Hepatocyte (in vitro differentiated cells): ENCODE measurements at regions not wholly inside any gene's neighbourhood (a gene's known extent, or its start where the extent isn't known, plus 50 kb on each side); places are given as distances from the start of the nearest gene placed in this dataset.
A peak's percentile ranks its signal among the peaks of the same experiment; 100 is the strongest.

ENCODE experiments used
- DNase-seq: peaks from one replicate; pipeline ENCODE4 v3.0.0-alpha.2; 2016; ENCODE audit warnings: low spot score
- H2AFZ ChIP-seq: fragments of 200-600 bp; sonication (generic); 2 replicates; pipeline ENCODE4 v1.6.0; 2016; ENCODE audit warnings: antibody characterized with exemption, mild to moderate bottlenecking
- H3K27ac ChIP-seq: fragments of 200-600 bp; sonication (generic); 2 replicates; pipeline ENCODE4 v1.5.1; 2016; ENCODE audit warnings: mild to moderate bottlenecking
- H3K27me3 ChIP-seq: fragments of 200-600 bp; sonication (generic); 2 replicates; pipeline ENCODE4 v1.6.1; 2016
- H3K36me3 ChIP-seq: fragments of 200-600 bp; sonication (generic); replicated peaks from 2 replicates; pipeline ENCODE4 v1.5.1; 2016; ENCODE audit warnings: low read depth; ENCODE audit not compliant: insufficient read depth
- H3K4me1 ChIP-seq: fragments of 200-600 bp; sonication (generic); 2 replicates; pipeline ENCODE4 v1.5.1; 2016; ENCODE audit warnings: mild to moderate bottlenecking, moderate library complexity; ENCODE audit not compliant: insufficient read depth
- H3K4me2 ChIP-seq: fragments of 200-600 bp; sonication (generic); 2 replicates; pipeline ENCODE4 v1.6.0; 2016
- H3K4me3 ChIP-seq: fragments of 200-600 bp; sonication (generic); 2 replicates; pipeline ENCODE4 v1.5.1; 2016; ENCODE audit warnings: mild to moderate bottlenecking
- H3K79me2 ChIP-seq: fragments of 200-600 bp; sonication (generic); 2 replicates; pipeline ENCODE4 v1.6.0; 2017; ENCODE audit warnings: mild to moderate bottlenecking
- H3K9me2 ChIP-seq: fragments of 200-600 bp; sonication (generic); replicated peaks from 2 replicates; pipeline ENCODE4 v1.6.0; 2017; ENCODE audit warnings: mild to moderate bottlenecking; ENCODE audit not compliant: insufficient read depth
- H3K9me3 ChIP-seq: fragments of 200-600 bp; sonication (generic); 2 replicates; pipeline ENCODE4 v1.5.1; 2016; ENCODE audit warnings: low read depth, mild to moderate bottlenecking
- H4K20me1 ChIP-seq: fragments of 200-600 bp; sonication (generic); 2 replicates; pipeline ENCODE4 v1.6.0; 2016; ENCODE audit warnings: mild to moderate bottlenecking; ENCODE audit not compliant: insufficient read depth, poor library complexity, severe bottlenecking
- EZH2 ChIP-seq: fragments of 200-600 bp; sonication (generic); IDR thresholded peaks from 2 replicates; pipeline ENCODE4 v1.6.1; 2016; ENCODE audit warnings: antibody characterized with exemption, mild to moderate bottlenecking, borderline replicate concordance
- EZH2phosphoT487 ChIP-seq: fragments of 200-600 bp; sonication (generic); IDR thresholded peaks from one replicate; pipeline ENCODE4 v1.6.1; 2018; ENCODE audit warnings: antibody characterized with exemption, mild to moderate bottlenecking, low read depth, moderate library complexity; ENCODE audit not compliant: unreplicated experiment, severe bottlenecking
- WGBS: methylation state at CpG from one replicate; pipeline ENCODE4 v1.1.6; 2016; ENCODE audit warnings: low lambda C conversion rate; ENCODE audit errors: missing lambda C conversion rate; 5-methylcytosine and 5-hydroxymethylcytosine counted together
- TF ChIP-seq, protein P1 (sequence below): fragments of 200-600 bp; sonication (generic); IDR thresholded peaks from 2 replicates; pipeline ENCODE4 v1.5.1; 2016; ENCODE audit warnings: antibody characterized with exemption, mild to moderate bottlenecking; ENCODE audit not compliant: poor library complexity

DNA sequence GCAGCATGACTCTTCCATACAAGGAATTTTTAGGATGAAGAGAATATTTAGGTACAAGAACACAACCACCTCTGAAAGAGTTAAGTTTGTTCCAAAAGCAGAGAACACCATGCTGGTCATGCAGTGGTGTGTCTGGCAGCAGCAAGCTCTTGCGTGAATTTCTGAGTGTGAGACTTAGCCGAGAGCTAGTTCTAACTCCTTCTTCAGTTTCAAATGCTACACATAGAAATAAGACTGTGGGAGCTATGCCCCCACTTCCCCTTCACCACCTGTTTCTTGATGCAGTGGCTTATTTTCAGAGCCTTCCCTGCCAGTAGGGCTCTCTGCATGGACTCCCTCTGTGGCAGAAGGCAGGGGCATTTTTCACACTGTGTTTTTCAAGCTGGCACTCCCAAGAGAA lies 122.9 kb upstream of the ZNF366 start:
- no peaks in the 10 kb centered on the region for H3K79me2 ChIP-seq
- H3K27me3 ChIP-seq = no peaks in the 10 kb centered on the region
- no peak overlapping the region for H3K4me2 ChIP-seq
- H3K4me3 ChIP-seq = no peak overlapping the region
- H3K9me2 ChIP-seq = no peaks in the 10 kb centered on the region
- H2AFZ ChIP-seq = no peak overlapping the region
- no peak overlapping the region for H3K27ac ChIP-seq
- H3K4me1 ChIP-seq = peaks cover 13% of the 10 kb centered on the region
- TF ChIP-seq, protein P1, sequence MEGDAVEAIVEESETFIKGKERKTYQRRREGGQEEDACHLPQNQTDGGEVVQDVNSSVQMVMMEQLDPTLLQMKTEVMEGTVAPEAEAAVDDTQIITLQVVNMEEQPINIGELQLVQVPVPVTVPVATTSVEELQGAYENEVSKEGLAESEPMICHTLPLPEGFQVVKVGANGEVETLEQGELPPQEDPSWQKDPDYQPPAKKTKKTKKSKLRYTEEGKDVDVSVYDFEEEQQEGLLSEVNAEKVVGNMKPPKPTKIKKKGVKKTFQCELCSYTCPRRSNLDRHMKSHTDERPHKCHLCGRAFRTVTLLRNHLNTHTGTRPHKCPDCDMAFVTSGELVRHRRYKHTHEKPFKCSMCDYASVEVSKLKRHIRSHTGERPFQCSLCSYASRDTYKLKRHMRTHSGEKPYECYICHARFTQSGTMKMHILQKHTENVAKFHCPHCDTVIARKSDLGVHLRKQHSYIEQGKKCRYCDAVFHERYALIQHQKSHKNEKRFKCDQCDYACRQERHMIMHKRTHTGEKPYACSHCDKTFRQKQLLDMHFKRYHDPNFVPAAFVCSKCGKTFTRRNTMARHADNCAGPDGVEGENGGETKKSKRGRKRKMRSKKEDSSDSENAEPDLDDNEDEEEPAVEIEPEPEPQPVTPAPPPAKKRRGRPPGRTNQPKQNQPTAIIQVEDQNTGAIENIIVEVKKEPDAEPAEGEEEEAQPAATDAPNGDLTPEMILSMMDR = no peak
- TF ChIP-seq EZH2phosphoT487 = no peak
- no peak for TF ChIP-seq EZH2
- no peak for DNase-seq
- H4K20me1 ChIP-seq = no peaks in the 10 kb centered on the region
- H3K9me3 ChIP-seq = no peaks in the 10 kb centered on the region
- WGBS = 71% methylated on average over 2 of the region's 2 CpGs
- H3K36me3 ChIP-seq = no peaks in the 10 kb centered on the region

DNA sequence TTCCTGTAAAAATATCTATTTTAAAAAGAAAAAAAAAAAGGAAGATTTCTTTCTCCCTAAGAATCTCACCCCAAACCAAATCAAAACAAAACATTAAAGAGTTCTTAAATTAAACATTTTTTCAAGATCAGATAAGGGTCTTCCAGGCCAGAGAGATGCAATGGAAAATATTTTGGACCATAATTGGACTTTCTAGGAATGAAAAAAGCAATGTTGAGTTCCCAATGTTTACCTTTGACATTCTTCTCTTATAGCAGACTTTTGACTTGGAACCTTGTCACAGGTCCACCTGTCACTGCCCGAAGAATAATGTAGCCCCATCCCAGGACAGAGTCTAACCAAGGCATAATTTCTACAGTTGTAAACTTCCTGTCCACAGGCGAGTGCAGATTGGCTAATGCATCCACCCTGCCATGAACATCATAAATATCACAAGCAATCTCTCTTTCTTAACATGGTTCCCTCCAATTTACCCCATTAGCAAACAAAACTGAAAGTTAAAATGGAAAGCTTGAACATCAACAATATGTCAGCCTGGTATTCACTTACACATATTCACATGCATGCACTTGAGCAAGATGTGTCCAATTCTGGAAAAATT lies 121.7 kb upstream of the ZNF366 start:
- H3K9me3 ChIP-seq = no peaks in the 10 kb centered on the region
- no peak overlapping the region for H2AFZ ChIP-seq
- no peaks in the 10 kb centered on the region for H3K36me3 ChIP-seq
- no peak for DNase-seq
- H4K20me1 ChIP-seq = no peaks in the 10 kb centered on the region
- H3K27me3 ChIP-seq = no peaks in the 10 kb centered on the region
- no peaks in the 10 kb centered on the region for H3K9me2 ChIP-seq
- no peak for TF ChIP-seq EZH2
- TF ChIP-seq, protein P1 = no peak
- no peak for TF ChIP-seq EZH2phosphoT487
- no peaks in the 10 kb centered on the region for H3K79me2 ChIP-seq
- H3K4me3 ChIP-seq = no peak overlapping the region
- WGBS = 63% methylated on average over 2 of the region's 2 CpGs
- H3K4me1 ChIP-seq = peaks cover 24% of the 10 kb centered on the region
- peak overlapping the region; percentile 4 for H3K4me2 ChIP-seq
- H3K27ac ChIP-seq = no peak overlapping the region

DNA sequence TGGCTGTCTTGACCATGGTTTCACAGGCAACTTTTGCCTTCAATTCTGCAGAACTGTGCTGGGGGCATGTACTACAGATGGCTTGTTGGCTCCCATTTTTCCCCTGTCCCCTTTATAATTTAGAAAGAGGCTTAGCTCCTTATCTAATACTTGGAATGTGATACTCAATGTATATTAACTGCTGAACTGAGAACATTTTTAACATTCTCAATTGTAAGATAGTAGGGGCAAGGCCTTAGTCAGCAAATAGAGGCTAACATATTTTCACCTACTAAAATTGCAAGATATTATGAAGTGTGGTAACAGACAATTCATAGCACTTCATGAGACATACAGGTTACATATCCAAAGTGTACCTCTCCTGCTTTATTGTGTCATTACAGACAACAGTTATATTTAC lies 118.1 kb upstream of the ZNF366 start:
- H3K4me1 ChIP-seq = peaks cover 23% of the 10 kb centered on the region
- DNase-seq = no peak
- H3K9me3 ChIP-seq = no peaks in the 10 kb centered on the region
- no peaks in the 10 kb centered on the region for H3K27me3 ChIP-seq
- H3K4me2 ChIP-seq = peak overlapping the region; percentile 15
- H3K79me2 ChIP-seq = no peaks in the 10 kb centered on the region
- TF ChIP-seq EZH2 (no peak), EZH2phosphoT487 (no peak)
- TF ChIP-seq, protein P1 = no peak
- no peaks in the 10 kb centered on the region for H3K9me2 ChIP-seq
- no peaks in the 10 kb centered on the region for H4K20me1 ChIP-seq
- no peaks in the 10 kb centered on the region for H3K36me3 ChIP-seq
- H3K27ac ChIP-seq = no peak overlapping the region
- no peak overlapping the region for H2AFZ ChIP-seq
- H3K4me3 ChIP-seq = no peak overlapping the region
